ENCODE measurements at regions not wholly inside any gene's neighbourhood (a gene's known extent, or its start where the extent isn't known, plus 50 kb on each side); places are given as distances from the start of the nearest gene placed in this dataset.
"Not testable (repeated sequence)": the region's sequence is repeated elsewhere in the genome, so short reads cannot be mapped to it uniquely, and the experiment has no call there.

- DNase-seq = peak; percentile 55
Observed at GRCh38 chr18:58805467-58806187, 59.0 kb upstream of the ZNF532 start.

DNA sequence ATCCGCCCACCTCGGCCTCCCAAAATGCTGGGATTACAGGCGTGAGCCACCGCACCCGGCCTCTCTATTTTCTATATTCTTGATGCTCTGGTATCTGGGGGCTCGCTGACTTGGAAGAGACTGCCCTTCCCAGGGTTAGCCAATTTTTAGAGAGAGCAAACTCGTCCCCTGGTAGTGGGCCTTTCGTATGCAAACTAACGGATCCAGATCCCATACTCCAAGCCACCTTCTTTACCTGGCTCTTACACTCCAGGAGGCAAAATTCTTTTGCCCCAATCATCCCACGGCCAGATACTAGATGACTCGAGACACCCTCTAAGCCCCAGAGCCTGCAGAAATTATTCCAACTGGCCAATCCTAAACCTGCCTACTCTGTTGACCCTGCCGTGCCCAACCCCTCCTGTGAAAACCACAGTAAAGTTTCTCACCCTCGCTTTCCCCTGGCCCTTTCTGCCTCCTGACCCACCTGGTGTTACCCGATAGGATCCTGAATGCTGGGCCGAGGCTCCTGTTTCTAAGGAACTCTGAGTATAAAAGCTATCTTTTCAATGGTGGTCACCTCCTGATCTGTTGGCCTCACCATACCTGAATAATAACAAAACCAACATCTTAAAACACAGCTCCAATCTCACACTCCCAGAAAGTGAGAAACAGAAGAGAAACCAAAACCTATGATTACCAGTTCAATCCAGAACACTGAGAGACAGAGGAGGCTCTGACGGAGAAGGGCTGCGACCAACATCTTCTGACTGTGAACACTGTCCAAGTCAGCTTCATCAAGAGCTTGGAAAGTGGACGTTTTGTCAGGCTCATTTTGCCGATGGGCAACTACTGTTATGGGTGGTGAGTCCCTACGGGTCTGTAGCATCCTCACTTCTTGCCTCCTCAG is 57.6 kb upstream of the ZNF532 start:
- no peak for DNase-seq

DNA sequence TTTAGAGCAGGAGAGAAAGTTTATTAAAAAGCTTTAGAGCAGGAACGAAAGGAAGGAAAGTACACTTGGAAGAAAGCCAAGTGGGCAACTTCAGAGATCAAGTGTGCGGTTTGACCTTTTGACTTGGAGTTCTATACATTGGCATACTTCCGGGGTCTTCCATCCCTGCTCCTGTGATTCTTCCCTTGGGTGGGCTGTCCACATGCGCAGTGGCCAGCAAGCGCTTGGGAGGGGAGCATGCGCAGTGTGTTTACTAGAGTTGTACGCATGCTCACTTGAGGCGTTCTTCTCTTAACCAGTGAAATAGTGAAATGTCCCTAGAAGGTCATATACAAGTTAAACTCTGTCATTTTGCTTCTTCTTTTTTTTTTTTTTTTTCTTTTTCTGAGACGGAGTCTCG is 56.9 kb upstream of the ZNF532 start:
- DNase-seq = no peak

GRCh38 chr18:58808349-58808748 is 56.3 kb upstream of the ZNF532 start:
- no peak for DNase-seq

DNA sequence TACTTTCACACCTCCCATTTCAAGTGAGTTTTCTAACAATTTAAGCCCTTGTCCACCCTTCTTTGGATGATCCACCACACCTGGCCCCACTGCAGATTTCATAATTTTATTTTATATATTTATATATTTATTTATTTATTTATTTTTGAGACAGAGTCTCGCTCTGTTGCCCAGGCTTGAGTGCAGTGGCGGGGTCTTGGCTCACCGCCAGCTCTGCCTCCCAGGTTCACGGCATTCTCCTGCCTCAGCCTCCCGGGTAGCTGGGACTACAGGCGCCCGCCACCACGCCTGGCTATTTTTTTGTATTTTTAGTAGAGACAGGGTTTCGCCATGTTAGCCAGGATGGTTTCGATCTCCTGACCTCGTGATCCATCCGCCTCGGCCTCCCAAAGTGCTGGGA is 52.8 kb upstream of the ZNF532 start:
- DNase-seq = not testable (repeated sequence)

GRCh38 chr18:58813105-58813504 is 51.6 kb upstream of the ZNF532 start:
- no peak for DNase-seq

GRCh38 chr18:58813561-58814225 is 51.0 kb upstream of the ZNF532 start:
- DNase-seq = no peak

- DNase-seq = no peak
Observed at GRCh38 chr18:58814317-58814716, 50.4 kb upstream of the ZNF532 start.

Data from NCI-H1436 treated with DMSO at 0.1 percent for 48 hours (cell line).